Ishikawa (cell line): ENCODE measurements at regions not wholly inside any gene's neighbourhood (a gene's known extent, or its start where the extent isn't known, plus 50 kb on each side); places are given as distances from the start of the nearest gene placed in this dataset.

ENCODE experiments used
- CEBPB ChIP-seq: IDR thresholded peaks from 2 replicates; pipeline ENCODE4 v1.6.1; 2012
- CREB1 ChIP-seq: IDR thresholded peaks from 2 replicates; pipeline ENCODE4 v1.6.1; 2012; ENCODE audit warnings: low read depth
- EGR1 ChIP-seq: IDR thresholded peaks from 2 replicates; pipeline ENCODE4 v1.6.1; 2012
- EP300 ChIP-seq: IDR thresholded peaks from 2 replicates; pipeline ENCODE4 v1.6.1; 2012; ENCODE audit warnings: borderline replicate concordance
- FOXM1 ChIP-seq: IDR thresholded peaks from 2 replicates; pipeline ENCODE4 v1.6.1; 2012; ENCODE audit warnings: low read depth, borderline replicate concordance
- NFIC ChIP-seq: IDR thresholded peaks from 2 replicates; pipeline ENCODE4 v1.6.1; 2012
- RAD21 ChIP-seq: IDR thresholded peaks from 2 replicates; pipeline ENCODE4 v1.6.1; 2012; ENCODE audit warnings: low read depth
- TAF1 ChIP-seq: IDR thresholded peaks from 2 replicates; pipeline ENCODE4 v1.6.1; 2012; ENCODE audit warnings: low read depth, mild to moderate bottlenecking
- TCF12 ChIP-seq: IDR thresholded peaks from 2 replicates; pipeline ENCODE4 v1.6.1; 2012; ENCODE audit warnings: low read depth
- TEAD4 ChIP-seq: IDR thresholded peaks from 2 replicates; pipeline ENCODE4 v1.6.1; 2012
- USF1 ChIP-seq: IDR thresholded peaks from 2 replicates; pipeline ENCODE4 v1.6.1; 2012
- YY1 ChIP-seq: IDR thresholded peaks from 2 replicates; pipeline ENCODE4 v1.6.1; 2012; ENCODE audit warnings: low read depth
- ZBTB7A ChIP-seq: IDR thresholded peaks from 2 replicates; pipeline ENCODE4 v1.6.1; 2012; ENCODE audit warnings: low read depth
- TF ChIP-seq, protein P1 (sequence below): IDR thresholded peaks from 2 replicates; pipeline ENCODE4 v1.6.1; 2012
- TF ChIP-seq, protein P2 (sequence below): IDR thresholded peaks from 2 replicates; pipeline ENCODE4 v1.6.1; 2012; ENCODE audit warnings: low read depth, mild to moderate bottlenecking

DNA sequence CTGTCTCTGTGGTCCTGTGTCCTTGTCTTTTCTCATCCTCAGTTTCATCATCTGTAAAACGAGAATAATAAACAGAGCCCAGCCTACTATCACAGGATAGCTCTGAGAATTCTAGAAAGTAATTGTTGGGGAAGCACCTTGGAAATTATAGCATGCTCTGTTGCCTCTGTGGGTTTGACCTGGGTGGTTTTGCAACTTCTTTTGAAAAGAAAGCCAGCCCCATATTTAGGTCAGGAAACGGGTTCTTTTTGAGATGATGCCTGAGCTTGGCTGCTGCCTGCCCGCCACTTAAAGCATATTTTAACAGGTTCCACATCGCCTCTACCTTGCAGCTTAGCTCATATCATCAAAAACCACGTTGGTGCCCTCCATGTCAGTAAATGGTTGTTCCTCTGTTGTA, 111.1 kb downstream of the TLR4 start:
- no peak for TF ChIP-seq USF1

GRCh38 chr9:117815948-117816347, 111.7 kb downstream of the TLR4 start:
- no peak for TF ChIP-seq YY1
- TF ChIP-seq RAD21 = no peak
- TF ChIP-seq USF1 = no peak
- no peak for TF ChIP-seq ZBTB7A
- TF ChIP-seq EP300 = no peak
- no peak for TF ChIP-seq FOXM1
- TF ChIP-seq CEBPB = no peak
- TF ChIP-seq, protein P1, sequence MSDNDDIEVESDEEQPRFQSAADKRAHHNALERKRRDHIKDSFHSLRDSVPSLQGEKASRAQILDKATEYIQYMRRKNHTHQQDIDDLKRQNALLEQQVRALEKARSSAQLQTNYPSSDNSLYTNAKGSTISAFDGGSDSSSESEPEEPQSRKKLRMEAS = no peak
- no peak for TF ChIP-seq CREB1
- TF ChIP-seq EGR1 = no peak
- TF ChIP-seq TCF12 = no peak
- no peak for TF ChIP-seq TEAD4
- TF ChIP-seq NFIC = no peak
- TF ChIP-seq, protein P2, sequence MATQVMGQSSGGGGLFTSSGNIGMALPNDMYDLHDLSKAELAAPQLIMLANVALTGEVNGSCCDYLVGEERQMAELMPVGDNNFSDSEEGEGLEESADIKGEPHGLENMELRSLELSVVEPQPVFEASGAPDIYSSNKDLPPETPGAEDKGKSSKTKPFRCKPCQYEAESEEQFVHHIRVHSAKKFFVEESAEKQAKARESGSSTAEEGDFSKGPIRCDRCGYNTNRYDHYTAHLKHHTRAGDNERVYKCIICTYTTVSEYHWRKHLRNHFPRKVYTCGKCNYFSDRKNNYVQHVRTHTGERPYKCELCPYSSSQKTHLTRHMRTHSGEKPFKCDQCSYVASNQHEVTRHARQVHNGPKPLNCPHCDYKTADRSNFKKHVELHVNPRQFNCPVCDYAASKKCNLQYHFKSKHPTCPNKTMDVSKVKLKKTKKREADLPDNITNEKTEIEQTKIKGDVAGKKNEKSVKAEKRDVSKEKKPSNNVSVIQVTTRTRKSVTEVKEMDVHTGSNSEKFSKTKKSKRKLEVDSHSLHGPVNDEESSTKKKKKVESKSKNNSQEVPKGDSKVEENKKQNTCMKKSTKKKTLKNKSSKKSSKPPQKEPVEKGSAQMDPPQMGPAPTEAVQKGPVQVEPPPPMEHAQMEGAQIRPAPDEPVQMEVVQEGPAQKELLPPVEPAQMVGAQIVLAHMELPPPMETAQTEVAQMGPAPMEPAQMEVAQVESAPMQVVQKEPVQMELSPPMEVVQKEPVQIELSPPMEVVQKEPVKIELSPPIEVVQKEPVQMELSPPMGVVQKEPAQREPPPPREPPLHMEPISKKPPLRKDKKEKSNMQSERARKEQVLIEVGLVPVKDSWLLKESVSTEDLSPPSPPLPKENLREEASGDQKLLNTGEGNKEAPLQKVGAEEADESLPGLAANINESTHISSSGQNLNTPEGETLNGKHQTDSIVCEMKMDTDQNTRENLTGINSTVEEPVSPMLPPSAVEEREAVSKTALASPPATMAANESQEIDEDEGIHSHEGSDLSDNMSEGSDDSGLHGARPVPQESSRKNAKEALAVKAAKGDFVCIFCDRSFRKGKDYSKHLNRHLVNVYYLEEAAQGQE = no peak
- TF ChIP-seq TAF1 = no peak

GRCh38 chr9:117821954-117822353, 117.8 kb downstream of the TLR4 start:
- TF ChIP-seq ZBTB7A (no peak), TCF12 (no peak), EGR1 (no peak)
- TF ChIP-seq, protein P2 = no peak

DNA sequence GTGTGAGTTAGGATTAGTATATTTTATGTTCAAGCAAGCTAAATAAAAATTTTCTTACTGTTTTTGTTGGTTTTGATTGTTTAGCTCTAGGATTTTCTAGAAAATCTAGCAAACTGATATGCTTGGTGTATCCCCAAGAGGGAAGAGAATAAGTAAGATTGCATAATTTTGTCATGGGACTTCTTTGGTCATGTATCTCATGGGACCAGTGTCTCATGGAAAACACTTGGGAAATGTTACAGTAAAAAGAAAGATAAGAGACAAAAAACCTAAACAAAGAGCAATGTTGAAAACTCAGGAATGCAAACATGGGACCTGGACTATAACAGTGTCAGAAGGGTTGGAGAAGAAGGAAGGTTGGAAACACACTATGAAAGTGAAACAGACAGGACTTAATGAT, 119.4 kb downstream of the TLR4 start:
- no peak for TF ChIP-seq RAD21

DNA sequence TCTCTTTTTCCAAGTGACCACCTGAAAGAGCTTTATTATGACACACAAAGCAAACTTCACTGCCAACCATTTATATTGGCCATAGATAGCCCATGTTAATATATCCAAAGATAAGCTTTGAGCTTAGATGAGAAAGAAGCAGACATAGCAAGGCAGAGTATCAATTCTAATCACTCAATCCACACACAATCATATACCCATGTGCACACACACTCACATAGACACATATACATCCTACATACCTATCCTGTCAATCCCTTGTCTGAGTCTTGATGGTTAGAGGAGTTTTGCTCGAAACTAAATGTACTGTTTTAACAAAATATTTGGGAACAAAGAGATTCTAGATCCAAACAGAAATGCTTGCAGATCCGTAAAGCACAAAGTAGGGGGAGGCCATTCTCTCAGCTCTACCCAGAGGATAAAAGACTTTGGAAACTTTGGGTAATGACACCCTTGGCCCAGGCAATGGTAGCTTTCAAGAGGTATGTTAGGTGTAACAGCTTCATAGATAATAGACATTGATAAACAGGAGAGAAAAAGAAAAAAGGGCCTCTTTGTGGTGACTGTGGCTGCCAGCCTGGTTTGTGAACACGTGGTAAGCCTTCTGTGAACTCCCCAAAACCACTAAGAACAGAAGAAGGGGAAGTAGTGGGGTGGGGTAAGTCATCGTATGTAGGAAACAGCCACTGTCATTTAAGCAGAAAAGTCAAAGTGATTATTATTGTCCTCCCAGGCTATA, 121.6 kb downstream of the TLR4 start:
- TF ChIP-seq EGR1 (no peak), FOXM1 (no peak), ZBTB7A (no peak), TCF12 (no peak), TAF1 (no peak), CEBPB (no peak), CREB1 (no peak), NFIC (no peak), YY1 (no peak)
- TF ChIP-seq, protein P1 = no peak

GRCh38 chr9:117826837-117827236, 122.6 kb downstream of the TLR4 start:
- TF ChIP-seq TAF1 = no peak

DNA sequence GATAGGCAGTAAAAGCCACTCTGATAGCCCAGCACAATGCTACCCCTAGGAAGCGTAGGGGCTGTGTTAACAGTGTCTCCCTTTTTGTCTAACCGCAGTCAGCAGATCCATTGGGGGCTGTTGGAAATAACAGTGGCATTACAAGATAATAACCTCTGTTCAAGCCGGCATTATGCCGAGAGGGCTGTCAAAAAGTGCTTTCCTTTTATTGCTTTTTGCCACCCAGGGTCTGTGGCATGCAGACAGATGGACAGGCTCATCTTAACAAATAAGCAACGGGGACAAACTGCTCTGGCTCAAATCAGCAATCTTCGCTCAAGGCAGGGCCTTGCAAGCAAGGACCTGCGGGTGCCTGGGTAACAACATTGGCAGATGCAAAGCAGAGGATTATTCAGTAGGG, 123.3 kb downstream of the TLR4 start:
- TF ChIP-seq, protein P2 = no peak
- TF ChIP-seq CREB1 (no peak), EP300 (no peak), USF1 (no peak), TAF1 (no peak), TCF12 (no peak), YY1 (no peak), CEBPB (no peak), RAD21 (no peak), FOXM1 (no peak), NFIC (no peak), ZBTB7A (no peak), EGR1 (no peak), TEAD4 (no peak)
- TF ChIP-seq, protein P1 = no peak
